ENCODE measurements at regions not wholly inside any gene's neighbourhood (a gene's known extent, or its start where the extent isn't known, plus 50 kb on each side); places are given as distances from the start of the nearest gene placed in this dataset.
"Not testable (repeated sequence)": the region's sequence is repeated elsewhere in the genome, so short reads cannot be mapped to it uniquely, and the experiment has no call there.

GRCh38 chr7:82650095-82650494, 206.5 kb upstream of the CACNA2D1 start:
- TF ChIP-seq CTCF (IDR thresholded peaks at IDR 0.05); ZNF121 (CRISPR knock-in tag; IDR thresholded peaks at IDR 0.05); USF1 (CRISPR knock-in tag; IDR thresholded peaks at IDR 0.05); FOXK1 (CRISPR knock-in tag; IDR thresholded peaks at IDR 0.05); NR1H2 (CRISPR knock-in tag; IDR thresholded peaks at IDR 0.05); E2F5 (CRISPR knock-in tag; IDR thresholded peaks at IDR 0.05); GABPB1 (CRISPR knock-in tag; IDR thresholded peaks at IDR 0.05); MAX (CRISPR knock-in tag; IDR thresholded peaks at IDR 0.05); SMAD3 (CRISPR knock-in tag; IDR thresholded peaks at IDR 0.05; ENCODE audit: borderline replicate concordance); ATF6 (CRISPR knock-in tag; IDR thresholded peaks at IDR 0.05): not testable (repeated sequence)
